ENCODE measurements at regions not wholly inside any gene's neighbourhood (a gene's known extent, or its start where the extent isn't known, plus 50 kb on each side); places are given as distances from the start of the nearest gene placed in this dataset.
A peak's percentile ranks its signal among the peaks of the same experiment; 100 is the strongest.

GRCh38 chr4:30828264-30828926 lies 108.2 kb downstream of the PCDH7 start:
- Histone ChIP-seq H3K4me2 (ENCODE audit: low read length) (peak overlapping the region; percentile 45), H3K4me1 (ENCODE audit: control insufficient read depth in 1 of 2, insufficient read depth in 2 of 2, low read length in 2 of 2) (peaks cover 72 to 99% of the 10 kb centered on the region in 2 experiments), H3K9ac (ENCODE audit: low read length) (peak overlapping the region; percentile 66), H3K4me3 (replicated peaks in 1 of 2; ENCODE audit: low read depth in 1 of 2, low read length in 2 of 2) (peak overlapping the region in 1 of 2 experiments; percentile 8; a peak in 1 of 4 replicates), H3K9me2 (ENCODE audit: insufficient read depth) (no peaks in the 10 kb centered on the region), H3K9me3 (ENCODE audit: control insufficient read depth in 1 of 2, insufficient read depth in 1 of 2, low read depth in 1 of 2, low read length in 2 of 2) (no peaks in the 10 kb centered on the region), H3K27ac (ENCODE audit: low read depth, low read length) (peak overlapping the region; percentile 100), H4K20me1 (ENCODE audit: insufficient read depth) (no peaks in the 10 kb centered on the region), H3K36me3 (ENCODE audit: control insufficient read depth in 1 of 2, insufficient read depth in 2 of 2, low read length in 2 of 2) (no peaks in the 10 kb centered on the region; a peak in 1 of 4 replicates), H3K27me3 (ENCODE audit: insufficient read depth, low read length) (no peaks in the 10 kb centered on the region), H3K79me2 (ENCODE audit: insufficient read depth, low read length) (peaks cover 100% of the 10 kb centered on the region), H2AFZ (ENCODE audit: low read depth, low read length, poor library complexity, severe bottlenecking) (no peak overlapping the region)
- ATAC-seq (peak; percentile 31; the same call in 1 of the 2 replicates), DNase-seq (ENCODE audit: low read depth, low spot score) (peak; percentile 55)
- intact Hi-C loops (cut with micrococcal nuclease), result no loop called here
- ChIA-PET RAD21 (ENCODE audit: low non-redundant PET in 1 of 2, low total read pairs in 2 of 2, uncharacterized antibody in 2 of 2, unreplicated experiment in 2 of 2) (no interaction called here), POLR2A (interaction anchor here (1.1 to 3.0 kb wide), 2 partner anchors 11 to 14 kb away, joined by 3 to 9 read pairs; no protein-coding TSS in a partner anchor), CTCF (no interaction called here)
- no TSS peak for BruUV-seq (replicated peaks)
- TF ChIP-seq JUND (IDR thresholded peaks at IDR 0.05), result no peak; the same call in none of the 2 replicates
- TF ChIP-seq EZH2phosphoT487 (IDR thresholded peaks at IDR 0.05; ENCODE audit: borderline replicate concordance), result no peak
- TF ChIP-seq FOSL1 (IDR thresholded peaks at IDR 0.05; ENCODE audit: low read depth), result no peak
- no peak for TF ChIP-seq EGR1 (IDR thresholded peaks at IDR 0.05; ENCODE audit: low read depth)
- no peak for TF ChIP-seq POLR2A (IDR thresholded peaks at IDR 0.05; ENCODE audit: borderline replicate concordance, extremely low read depth, insufficient read depth, insufficient read length)
- no peak for TF ChIP-seq SP1 (IDR thresholded peaks at IDR 0.05; ENCODE audit: low read depth)
- TF ChIP-seq ZNF274 (IDR thresholded peaks at IDR 0.05; ENCODE audit: low read depth, low read length), result no peak
- peak; percentile 50; the same call in 1 of the 2 replicates for TF ChIP-seq SIN3A (IDR thresholded peaks at IDR 0.05; ENCODE audit: low read depth)
- TF ChIP-seq REST (IDR thresholded peaks at IDR 0.05; ENCODE audit: low read depth), result no peak
- TF ChIP-seq TCF7L2 (IDR thresholded peaks at IDR 0.05; ENCODE audit: borderline replicate concordance, extremely low read depth, insufficient read depth, insufficient read length), result no peak
- no peak for TF ChIP-seq EZH2 (IDR thresholded peaks at IDR 0.05)
- TF ChIP-seq CBX3 (IDR thresholded peaks at IDR 0.05; ENCODE audit: low read depth), result 0 out of 2 replicates have a peak, but pooled peaks have one; percentile 24
- no peak for TF ChIP-seq ZBTB33 (IDR thresholded peaks at IDR 0.05; ENCODE audit: extremely low read depth, insufficient replicate concordance, low read length)
- 0 out of 2 replicates have a peak, but pooled peaks have one; percentile 31 for TF ChIP-seq SRF (IDR thresholded peaks at IDR 0.05; ENCODE audit: low read depth)
- TF ChIP-seq MAX (IDR thresholded peaks at IDR 0.05), result peak; percentile 37; the same call in 1 of the 2 replicates
- no peak for TF ChIP-seq ELF1 (IDR thresholded peaks at IDR 0.05; ENCODE audit: borderline replicate concordance, low read depth)
- no peak; the same call in 1 of the 2 replicates for TF ChIP-seq RAD21 (IDR thresholded peaks at IDR 0.05; ENCODE audit: low read depth)
- TF ChIP-seq CTCF (IDR thresholded peaks at IDR 0.05 in 2 of 3, conservative IDR thresholded peaks at IDR 0.05 in 1 of 3; ENCODE audit: borderline replicate concordance in 1 of 3, insufficient read depth in 1 of 3, low read depth in 2 of 3, low read length in 2 of 3), result no peak
- no peak for TF ChIP-seq ZFX (IDR thresholded peaks at IDR 0.05)
- TF ChIP-seq CEBPB (IDR thresholded peaks at IDR 0.05; ENCODE audit: low read depth), result peak; percentile 6; the same call in 1 of the 2 replicates
- TF ChIP-seq POLR2AphosphoS5 (IDR thresholded peaks at IDR 0.05; ENCODE audit: low read depth, low read length), result no peak

All from HCT116 (cell line).